Activated T-cell treated with anti-CD3 and anti-CD28 coated beads for 48 hours (primary cell): ENCODE measurements at regions not wholly inside any gene's neighbourhood (a gene's known extent, or its start where the extent isn't known, plus 50 kb on each side); places are given as distances from the start of the nearest gene placed in this dataset.

Source experiments
- DNase-seq: peaks from one replicate; pipeline ENCODE4 v3.0.0-alpha.2; 2020; ENCODE audit warnings: low read depth

GRCh38 chr6:137761487-137761886 lies 105.6 kb upstream of the TNFAIP3 start:
- no peak for DNase-seq

GRCh38 chr6:137762168-137763090 lies 104.6 kb upstream of the TNFAIP3 start:
- no peak for DNase-seq

- DNase-seq = no peak
Measured at GRCh38 chr6:137763436-137763835, 103.6 kb upstream of the TNFAIP3 start.

GRCh38 chr6:137763886-137764285 lies 103.2 kb upstream of the TNFAIP3 start:
- no peak for DNase-seq

GRCh38 chr6:137764464-137764863 lies 102.6 kb upstream of the TNFAIP3 start:
- DNase-seq = no peak

- no peak for DNase-seq
Measured at GRCh38 chr6:137765059-137765458, 102.0 kb upstream of the TNFAIP3 start.

- no peak for DNase-seq
Measured at GRCh38 chr6:137766596-137767370, 100.3 kb upstream of the TNFAIP3 start.

GRCh38 chr6:137767465-137767864 lies 99.6 kb upstream of the TNFAIP3 start:
- DNase-seq = no peak

GRCh38 chr6:137767911-137768690 lies 99.0 kb upstream of the TNFAIP3 start:
- no peak for DNase-seq

- DNase-seq = no peak
Measured at GRCh38 chr6:137768935-137769334, 98.1 kb upstream of the TNFAIP3 start.

- DNase-seq = no peak
Measured at GRCh38 chr6:137769797-137770362, 97.2 kb upstream of the TNFAIP3 start.

- DNase-seq = no peak
Measured at GRCh38 chr6:137772541-137773250, 94.4 kb upstream of the TNFAIP3 start.

GRCh38 chr6:137775227-137775626 lies 91.8 kb upstream of the TNFAIP3 start:
- no peak for DNase-seq

- no peak for DNase-seq
Measured at GRCh38 chr6:137775720-137776119, 91.3 kb upstream of the TNFAIP3 start.

- no peak for DNase-seq
Measured at GRCh38 chr6:137776256-137776655, 90.8 kb upstream of the TNFAIP3 start.

- no peak for DNase-seq
Measured at GRCh38 chr6:137776786-137777686, 90.0 kb upstream of the TNFAIP3 start.

GRCh38 chr6:137777687-137778075 lies 89.4 kb upstream of the TNFAIP3 start:
- no peak for DNase-seq

GRCh38 chr6:137779982-137780381 lies 87.1 kb upstream of the TNFAIP3 start:
- no peak for DNase-seq

GRCh38 chr6:137780447-137781034 lies 86.5 kb upstream of the TNFAIP3 start:
- no peak for DNase-seq

- DNase-seq = no peak
Measured at GRCh38 chr6:137781639-137782038, 85.4 kb upstream of the TNFAIP3 start.
